ENCODE measurements at regions not wholly inside any gene's neighbourhood (a gene's known extent, or its start where the extent isn't known, plus 50 kb on each side); places are given as distances from the start of the nearest gene placed in this dataset.

DNA sequence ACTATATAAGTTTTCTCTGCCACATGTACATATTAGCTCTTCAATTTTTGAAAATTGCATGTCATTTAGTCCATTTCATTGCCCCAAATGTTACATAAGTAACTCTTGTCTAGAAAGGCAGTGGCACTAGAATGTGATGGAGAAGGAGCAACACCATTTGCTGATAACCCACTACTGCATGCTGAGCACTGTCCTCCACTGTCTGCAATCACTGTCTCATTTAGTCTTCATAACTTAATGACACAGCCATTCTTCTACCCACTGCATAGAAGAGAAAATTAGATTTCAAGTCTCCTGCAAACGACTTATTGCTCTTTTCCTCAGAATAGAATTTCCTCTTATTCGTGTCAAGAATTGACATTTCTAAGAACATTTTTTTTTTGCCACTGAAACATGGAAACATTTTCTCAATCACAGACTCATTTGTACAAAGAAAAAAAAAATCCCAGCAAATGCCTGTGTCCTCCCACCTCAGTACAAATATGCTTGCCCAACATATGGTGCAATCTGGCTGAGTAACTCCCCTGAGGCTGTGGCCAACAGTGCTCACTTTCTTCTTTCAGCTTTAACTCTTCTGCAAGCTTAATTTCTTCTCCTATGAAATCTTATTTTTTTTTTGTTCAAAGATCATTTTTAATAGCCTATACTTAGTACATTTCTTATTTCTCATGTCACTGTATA, 768.6 kb upstream of the HS6ST1 start:
- TF ChIP-seq CTCF (IDR thresholded peaks at IDR 0.05) (no peak), POLR2A (IDR thresholded peaks at IDR 0.05) (no peak)

All from right lobe of liver (tissue), 4 donors.